ENCODE measurements at regions not wholly inside any gene's neighbourhood (a gene's known extent, or its start where the extent isn't known, plus 50 kb on each side); places are given as distances from the start of the nearest gene placed in this dataset.

DNA sequence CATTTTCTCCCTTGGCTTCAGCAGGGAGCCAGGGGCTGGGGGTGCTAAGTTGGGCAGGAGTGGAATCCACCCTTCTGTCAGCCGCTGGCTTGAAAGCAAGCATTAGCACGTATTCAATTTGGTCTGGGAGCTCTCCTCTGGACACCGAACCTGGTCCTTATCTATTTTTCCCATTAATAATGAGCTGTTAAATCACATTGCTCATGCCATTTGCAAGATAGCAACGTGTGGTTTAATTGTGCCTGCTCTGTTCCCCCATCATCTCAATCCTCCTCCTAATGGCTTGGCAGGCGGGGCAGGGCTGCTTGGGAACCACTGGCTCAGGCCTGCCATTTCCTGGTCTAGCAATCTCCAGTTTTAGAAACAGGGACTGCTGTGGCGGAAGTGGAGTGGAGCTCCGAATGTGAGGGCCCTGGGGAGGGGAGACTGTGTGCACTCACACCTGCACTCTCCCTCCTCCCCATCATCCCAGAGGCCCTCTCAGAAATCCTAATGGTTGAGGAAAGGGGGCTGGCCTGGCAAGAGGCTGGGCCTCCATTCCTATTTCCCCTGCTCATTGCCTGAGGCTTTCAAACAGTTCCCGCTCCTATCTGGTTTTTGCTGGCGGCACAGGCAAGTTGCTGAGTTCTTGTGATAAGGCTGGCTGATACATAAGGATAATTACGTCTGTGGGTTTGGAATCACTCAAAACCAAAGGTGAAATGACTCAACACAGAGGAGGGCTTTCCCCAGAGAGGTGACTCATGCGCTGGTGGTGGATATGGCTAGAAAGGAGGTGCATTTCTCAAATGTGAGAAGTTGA, 201.2 kb upstream of the E2F8 start (continued):
- TF ChIP-seq SREBF1 (IDR thresholded peaks at IDR 0.05; ENCODE audit: low read length) = no peak
- peak; percentile 97 for TF ChIP-seq BACH1 (IDR thresholded peaks at IDR 0.05; ENCODE audit: borderline replicate concordance)
- peak; percentile 100 for TF ChIP-seq IRF4 (IDR thresholded peaks at IDR 0.05; ENCODE audit: low read depth, low read length)
- no peak for TF ChIP-seq POLR2AphosphoS5 (IDR thresholded peaks at IDR 0.05; ENCODE audit: low read length)
- TF ChIP-seq JUND (IDR thresholded peaks at IDR 0.05; ENCODE audit: low read depth, low read length) = peak; percentile 96
- no peak for TF ChIP-seq ZNF274 (IDR thresholded peaks at IDR 0.05; ENCODE audit: insufficient read depth, insufficient read length)
- TF ChIP-seq RBBP5 (conservative IDR thresholded peaks at IDR 0.05) = no peak
- no peak for TF ChIP-seq MYB (IDR thresholded peaks at IDR 0.05; ENCODE audit: borderline replicate concordance, low read depth, low read length)
- peak; percentile 97 for TF ChIP-seq NR2F1 (conservative IDR thresholded peaks at IDR 0.05)

DNA sequence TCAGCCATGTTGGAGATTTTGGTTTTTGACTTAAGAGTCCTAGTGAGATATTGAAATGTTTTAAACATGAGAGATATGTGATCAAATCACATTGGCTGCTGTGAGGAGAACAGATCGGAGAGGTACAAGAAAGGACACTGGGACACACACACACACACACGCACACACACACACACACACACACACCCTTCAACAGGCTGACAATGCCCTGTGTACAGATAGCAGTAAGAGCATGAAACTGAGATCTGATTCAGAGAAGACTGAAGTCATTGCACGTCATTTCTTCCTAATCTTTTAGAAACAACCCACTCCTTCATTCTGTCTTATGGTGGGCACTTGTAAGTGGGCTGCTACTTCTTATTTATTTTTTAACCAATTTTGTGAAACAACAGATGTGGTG, 200.5 kb upstream of the E2F8 start:
- Histone ChIP-seq H3K9me3 (replicated peaks; ENCODE audit: control insufficient read depth, insufficient read depth, low read length) (no peaks in the 10 kb centered on the region), H3K4me2 (ENCODE audit: control insufficient read depth, insufficient read depth) (no peak overlapping the region; the same call in 1 of the 2 replicates), H3K4me3 (no peak overlapping the region), H3K9ac (ENCODE audit: control insufficient read depth, insufficient read depth, low read length) (no peak overlapping the region), H3K36me3 (ENCODE audit: control insufficient read depth in 2 of 2, insufficient read depth in 2 of 2, low read length in 1 of 2) (no peaks in the 10 kb centered on the region), H4K20me1 (ENCODE audit: control insufficient read depth, insufficient read depth) (no peaks in the 10 kb centered on the region), H3K27ac (ENCODE audit: control insufficient read depth, insufficient read depth) (peak overlapping the region; percentile 88; the same call in 1 of the 2 replicates), H3K4me1 (ENCODE audit: control insufficient read depth, insufficient read depth, low read length) (peaks cover 33% of the 10 kb centered on the region), H3K79me2 (ENCODE audit: control insufficient read depth, insufficient read depth, low read length) (no peaks in the 10 kb centered on the region), H3K27me3 (replicated peaks in 1 of 2; ENCODE audit: control insufficient read depth in 2 of 2, insufficient read depth in 2 of 2, low read length in 1 of 2) (no peaks in the 10 kb centered on the region), H2AFZ (ENCODE audit: control insufficient read depth, low read depth, low read length) (no peak overlapping the region)
- no peak for TF ChIP-seq NFXL1 (IDR thresholded peaks at IDR 0.05; ENCODE audit: borderline replicate concordance)
- no peak for TF ChIP-seq ZNF207 (IDR thresholded peaks at IDR 0.05; ENCODE audit: borderline replicate concordance)
- TF ChIP-seq FOS (IDR thresholded peaks at IDR 0.05; ENCODE audit: borderline replicate concordance, extremely low read depth, insufficient read length) = no peak
- no peak for TF ChIP-seq RB1 (IDR thresholded peaks at IDR 0.05; ENCODE audit: borderline replicate concordance)
- TF ChIP-seq, protein P1, sequence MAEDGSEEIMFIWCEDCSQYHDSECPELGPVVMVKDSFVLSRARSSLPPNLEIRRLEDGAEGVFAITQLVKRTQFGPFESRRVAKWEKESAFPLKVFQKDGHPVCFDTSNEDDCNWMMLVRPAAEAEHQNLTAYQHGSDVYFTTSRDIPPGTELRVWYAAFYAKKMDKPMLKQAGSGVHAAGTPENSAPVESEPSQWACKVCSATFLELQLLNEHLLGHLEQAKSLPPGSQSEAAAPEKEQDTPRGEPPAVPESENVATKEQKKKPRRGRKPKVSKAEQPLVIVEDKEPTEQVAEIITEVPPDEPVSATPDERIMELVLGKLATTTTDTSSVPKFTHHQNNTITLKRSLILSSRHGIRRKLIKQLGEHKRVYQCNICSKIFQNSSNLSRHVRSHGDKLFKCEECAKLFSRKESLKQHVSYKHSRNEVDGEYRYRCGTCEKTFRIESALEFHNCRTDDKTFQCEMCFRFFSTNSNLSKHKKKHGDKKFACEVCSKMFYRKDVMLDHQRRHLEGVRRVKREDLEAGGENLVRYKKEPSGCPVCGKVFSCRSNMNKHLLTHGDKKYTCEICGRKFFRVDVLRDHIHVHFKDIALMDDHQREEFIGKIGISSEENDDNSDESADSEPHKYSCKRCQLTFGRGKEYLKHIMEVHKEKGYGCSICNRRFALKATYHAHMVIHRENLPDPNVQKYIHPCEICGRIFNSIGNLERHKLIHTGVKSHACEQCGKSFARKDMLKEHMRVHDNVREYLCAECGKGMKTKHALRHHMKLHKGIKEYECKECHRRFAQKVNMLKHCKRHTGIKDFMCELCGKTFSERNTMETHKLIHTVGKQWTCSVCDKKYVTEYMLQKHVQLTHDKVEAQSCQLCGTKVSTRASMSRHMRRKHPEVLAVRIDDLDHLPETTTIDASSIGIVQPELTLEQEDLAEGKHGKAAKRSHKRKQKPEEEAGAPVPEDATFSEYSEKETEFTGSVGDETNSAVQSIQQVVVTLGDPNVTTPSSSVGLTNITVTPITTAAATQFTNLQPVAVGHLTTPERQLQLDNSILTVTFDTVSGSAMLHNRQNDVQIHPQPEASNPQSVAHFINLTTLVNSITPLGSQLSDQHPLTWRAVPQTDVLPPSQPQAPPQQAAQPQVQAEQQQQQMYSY (CRISPR knock-in tag; IDR thresholded peaks at IDR 0.05) = no peak
- TF ChIP-seq, protein P2, sequence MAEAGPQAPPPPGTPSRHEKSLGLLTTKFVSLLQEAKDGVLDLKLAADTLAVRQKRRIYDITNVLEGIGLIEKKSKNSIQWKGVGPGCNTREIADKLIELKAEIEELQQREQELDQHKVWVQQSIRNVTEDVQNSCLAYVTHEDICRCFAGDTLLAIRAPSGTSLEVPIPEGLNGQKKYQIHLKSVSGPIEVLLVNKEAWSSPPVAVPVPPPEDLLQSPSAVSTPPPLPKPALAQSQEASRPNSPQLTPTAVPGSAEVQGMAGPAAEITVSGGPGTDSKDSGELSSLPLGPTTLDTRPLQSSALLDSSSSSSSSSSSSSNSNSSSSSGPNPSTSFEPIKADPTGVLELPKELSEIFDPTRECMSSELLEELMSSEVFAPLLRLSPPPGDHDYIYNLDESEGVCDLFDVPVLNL (IDR thresholded peaks at IDR 0.05; ENCODE audit: low read depth, low read length) = no peak
- TF ChIP-seq KDM1A (IDR thresholded peaks at IDR 0.05; ENCODE audit: borderline replicate concordance) = no peak
- TF ChIP-seq CBX3 (IDR thresholded peaks at IDR 0.05; ENCODE audit: borderline replicate concordance, low read depth) = no peak
- TF ChIP-seq MEF2A (IDR thresholded peaks at IDR 0.05; ENCODE audit: insufficient read depth, low read depth, low read length) = no peak
- ATAC-seq = no peak
- ChIA-PET RAD21 (ENCODE audit: unreplicated experiment) (interaction anchor here (0.8 to 1.4 kb wide), 3 partner anchors 8 to 115 kb away, joined by 3 to 9 read pairs (median 3); no protein-coding TSS in a partner anchor), POLR2A (interaction anchor here (0.8 kb wide), 1 partner anchor 8 kb away, joined by 3 read pairs; no protein-coding TSS in a partner anchor), CTCF (no interaction called here), SMC1A (ENCODE audit: uncharacterized antibody, unreplicated experiment) (interaction anchor here (1.0 to 3.1 kb wide), 5 partner anchors 9 to 115 kb away, joined by 3 to 23 read pairs (median 5); no protein-coding TSS in a partner anchor)
- intact Hi-C loops (cut with micrococcal nuclease; ENCODE audit: unreplicated experiment) = loop anchor here (10.0 kb wide), 1 partner anchor 326 kb away; the partner anchor contains the start of gene ZDHHC13
- no TSS peak for BruUV-seq (replicated peaks)
- WGBS (ENCODE audit: insufficient coverage, insufficient replicate concordance, low lambda C conversion rate, missing lambda C conversion rate) = 83% methylated on average over 3 of the region's 3 CpGs
- no peak for FAIRE-seq
- DNase-seq (ENCODE audit: low read depth, low spot score) = no peak
- in situ Hi-C loops (cut with MboI) = no loop called here

Measured in GM12878 (cell line).